ENCODE measurements at regions not wholly inside any gene's neighbourhood (a gene's known extent, or its start where the extent isn't known, plus 50 kb on each side); places are given as distances from the start of the nearest gene placed in this dataset.

- no peak overlapping the region for H3K27ac ChIP-seq
- intact Hi-C loops (cut with DNase I; ENCODE audit: low total_unique reads): no loop called here
- no peaks in the 10 kb centered on the region for H3K9me3 ChIP-seq
- peaks cover 0 to 8% (median 0%) of the 10 kb centered on the region in 7 donors for H3K27me3 ChIP-seq (replicated peaks in 1 of 7)
- H3K4me3 ChIP-seq: no peak overlapping the region
- no peaks in the 10 kb centered on the region for H3K36me3 ChIP-seq
- no peak for DNase-seq
- TF ChIP-seq POLR2AphosphoS5 (IDR thresholded peaks at IDR 0.05): no peak
- no peak for TF ChIP-seq POLR2A (IDR thresholded peaks at IDR 0.05)
- TF ChIP-seq CTCF (IDR thresholded peaks at IDR 0.05 in 8 of 11, conservative IDR thresholded peaks at IDR 0.05 in 3 of 11): no peak
- WGBS, 5 donors: 75 to 96% (median 92%) methylated on average over 4 of the region's 4 CpGs
- no peaks in the 10 kb centered on the region for H3K4me1 ChIP-seq
Measured at GRCh38 chr5:2669259-2669658, 82.2 kb downstream of the IRX2 start.

GRCh38 chr5:2666081-2666480 is 85.4 kb downstream of the IRX2 start:
- H3K4me1 ChIP-seq: no peaks in the 10 kb centered on the region
- H3K9me3 ChIP-seq: no peaks in the 10 kb centered on the region
- intact Hi-C loops (cut with DNase I; ENCODE audit: low total_unique reads): no loop called here
- no peak for TF ChIP-seq CTCF (IDR thresholded peaks at IDR 0.05 in 8 of 11, conservative IDR thresholded peaks at IDR 0.05 in 3 of 11)
- no peak for TF ChIP-seq POLR2AphosphoS5 (IDR thresholded peaks at IDR 0.05)
- no peak for TF ChIP-seq POLR2A (IDR thresholded peaks at IDR 0.05)
- H3K27ac ChIP-seq: no peak overlapping the region
- H3K36me3 ChIP-seq: no peaks in the 10 kb centered on the region
- no peak for DNase-seq
- peaks cover 0 to 6% (median 0%) of the 10 kb centered on the region in 7 donors for H3K27me3 ChIP-seq (replicated peaks in 1 of 7)
- no peak overlapping the region for H3K4me3 ChIP-seq
- WGBS, 5 donors: 23 to 32% (median 26%) methylated on average over 11 of the region's 11 CpGs

- intact Hi-C loops (cut with DNase I; ENCODE audit: low total_unique reads): no loop called here
- Histone ChIP-seq H3K9me3 (no peaks in the 10 kb centered on the region), H3K4me1 (no peaks in the 10 kb centered on the region), H3K4me3 (no peak overlapping the region), H3K27ac (no peak overlapping the region), H3K36me3 (no peaks in the 10 kb centered on the region), H3K27me3 (replicated peaks in 1 of 7) (peaks cover 0 to 24% (median 0%) of the 10 kb centered on the region in 7 donors)
- TF ChIP-seq POLR2A (IDR thresholded peaks at IDR 0.05) (no peak), CTCF (IDR thresholded peaks at IDR 0.05 in 8 of 11, conservative IDR thresholded peaks at IDR 0.05 in 3 of 11) (no peak), POLR2AphosphoS5 (IDR thresholded peaks at IDR 0.05) (no peak)
- WGBS, 5 donors: 47 to 77% (median 54%) methylated on average over 3 of the region's 3 CpGs
- no peak for DNase-seq
Measured at GRCh38 chr5:2663489-2663888, 88.0 kb downstream of the IRX2 start.

- TF ChIP-seq POLR2A (IDR thresholded peaks at IDR 0.05) (no peak), POLR2AphosphoS5 (IDR thresholded peaks at IDR 0.05) (no peak), CTCF (IDR thresholded peaks at IDR 0.05 in 8 of 11, conservative IDR thresholded peaks at IDR 0.05 in 3 of 11) (no peak)
- Histone ChIP-seq H3K27me3 (replicated peaks in 1 of 7) (peaks cover 0 to 39% (median 0%) of the 10 kb centered on the region in 7 donors), H3K36me3 (no peaks in the 10 kb centered on the region), H3K4me1 (no peaks in the 10 kb centered on the region), H3K9me3 (no peaks in the 10 kb centered on the region), H3K27ac (no peak overlapping the region), H3K4me3 (no peak overlapping the region)
- intact Hi-C loops (cut with DNase I; ENCODE audit: low total_unique reads): no loop called here
- WGBS, 5 donors: 7 to 12% (median 10%) methylated on average over 8 of the region's 8 CpGs
- DNase-seq: no peak
Measured at GRCh38 chr5:2660315-2660714, 91.2 kb downstream of the IRX2 start.

Data from spleen (tissue), 11 donors.